HFFc6 (cell line): ENCODE measurements at regions not wholly inside any gene's neighbourhood (a gene's known extent, or its start where the extent isn't known, plus 50 kb on each side); places are given as distances from the start of the nearest gene placed in this dataset.

ENCODE experiments used
- DNase-seq: peaks from one replicate; pipeline ENCODE4 v3.0.0-alpha.2; 2018
- H3K27ac Mint-ChIP-seq: 2 replicates; pipeline ENCODE4 v1.8.0; 2020; ENCODE audit warnings: mild to moderate bottlenecking, mixed read lengths
- H3K27me3 Mint-ChIP-seq: 2 replicates; pipeline ENCODE4 v1.8.0; 2021; ENCODE audit warnings: mild to moderate bottlenecking, moderate library complexity, mixed read lengths; ENCODE audit not compliant: insufficient read depth
- H3K36me3 Mint-ChIP-seq: 2 replicates; pipeline ENCODE4 v1.8.0; 2021; ENCODE audit warnings: low read depth, mixed read lengths
- H3K4me1 Mint-ChIP-seq: 2 replicates; pipeline ENCODE4 v1.8.0; 2020; ENCODE audit warnings: low read depth, mixed read lengths
- H3K4me3 Mint-ChIP-seq: 2 replicates; pipeline ENCODE4 v1.8.0; 2020; ENCODE audit warnings: mild to moderate bottlenecking, moderate library complexity, mixed read lengths
- H3K9me3 Mint-ChIP-seq: 2 replicates; pipeline ENCODE4 v1.8.0; 2020; ENCODE audit warnings: mild to moderate bottlenecking, mixed read lengths
- CTCF ChIP-seq: fragments of 200-600 bp; sonication (generic); IDR thresholded peaks from 2 replicates; pipeline ENCODE4 v1.5.0; 2021; ENCODE audit warnings: antibody characterized with exemption, mild to moderate bottlenecking

- H3K27me3 Mint-ChIP-seq = no peaks in the 10 kb centered on the region; the same call in 1 of the 2 replicates
- DNase-seq = no peak
- no peaks in the 10 kb centered on the region for H3K36me3 Mint-ChIP-seq
- H3K4me3 Mint-ChIP-seq = no peak overlapping the region
- TF ChIP-seq CTCF = no peak
- no peaks in the 10 kb centered on the region for H3K4me1 Mint-ChIP-seq
- no peaks in the 10 kb centered on the region for H3K9me3 Mint-ChIP-seq
- H3K27ac Mint-ChIP-seq = no peak overlapping the region
Measured at GRCh38 chr9:3674561-3674960, 148.8 kb upstream of the RFX3 start.

GRCh38 chr9:3672399-3672798, 146.6 kb upstream of the RFX3 start:
- Mint-ChIP-seq H3K4me3 (no peak overlapping the region), H3K4me1 (no peaks in the 10 kb centered on the region), H3K27ac (no peak overlapping the region), H3K9me3 (no peaks in the 10 kb centered on the region), H3K27me3 (no peaks in the 10 kb centered on the region; the same call in 1 of the 2 replicates), H3K36me3 (no peaks in the 10 kb centered on the region)
- no peak for TF ChIP-seq CTCF
- no peak for DNase-seq

- H3K27me3 Mint-ChIP-seq = peaks cover 5% of the 10 kb centered on the region
- no peak for DNase-seq
- H3K4me1 Mint-ChIP-seq = no peaks in the 10 kb centered on the region; the same call in 1 of the 2 replicates
Measured at GRCh38 chr9:3664044-3664443, 138.2 kb upstream of the RFX3 start.

GRCh38 chr9:3662671-3663070, 136.9 kb upstream of the RFX3 start:
- H3K27ac Mint-ChIP-seq = no peak overlapping the region
- H3K4me3 Mint-ChIP-seq = no peak overlapping the region
- DNase-seq = no peak
- TF ChIP-seq CTCF = no peak
- no peaks in the 10 kb centered on the region; the same call in 1 of the 2 replicates for H3K4me1 Mint-ChIP-seq
- H3K9me3 Mint-ChIP-seq = no peaks in the 10 kb centered on the region
- H3K36me3 Mint-ChIP-seq = no peaks in the 10 kb centered on the region
- peaks cover 10% of the 10 kb centered on the region for H3K27me3 Mint-ChIP-seq

More at GRCh38 chr9:3664044-3664443, 138.2 kb upstream of the RFX3 start:
- H3K36me3 Mint-ChIP-seq = no peaks in the 10 kb centered on the region
- TF ChIP-seq CTCF = no peak
- H3K9me3 Mint-ChIP-seq = no peaks in the 10 kb centered on the region
- H3K4me3 Mint-ChIP-seq = no peak overlapping the region
- H3K27ac Mint-ChIP-seq = no peak overlapping the region

GRCh38 chr9:3660936-3661335, 135.1 kb upstream of the RFX3 start:
- no peaks in the 10 kb centered on the region for H3K36me3 Mint-ChIP-seq
- H3K4me1 Mint-ChIP-seq = no peaks in the 10 kb centered on the region; the same call in 1 of the 2 replicates
- H3K9me3 Mint-ChIP-seq = no peaks in the 10 kb centered on the region
- peaks cover 8% of the 10 kb centered on the region for H3K27me3 Mint-ChIP-seq
- H3K4me3 Mint-ChIP-seq = no peak overlapping the region
- no peak for DNase-seq
- TF ChIP-seq CTCF = no peak
- no peak overlapping the region for H3K27ac Mint-ChIP-seq

- H3K4me1 Mint-ChIP-seq = no peaks in the 10 kb centered on the region; the same call in 1 of the 2 replicates
- H3K36me3 Mint-ChIP-seq = no peaks in the 10 kb centered on the region
- H3K9me3 Mint-ChIP-seq = no peaks in the 10 kb centered on the region
- H3K4me3 Mint-ChIP-seq = no peak overlapping the region
- H3K27me3 Mint-ChIP-seq = peaks cover 7% of the 10 kb centered on the region
- TF ChIP-seq CTCF = no peak
- H3K27ac Mint-ChIP-seq = no peak overlapping the region
- no peak for DNase-seq
Measured at GRCh38 chr9:3659647-3660046, 133.8 kb upstream of the RFX3 start.
